ENCODE measurements at regions not wholly inside any gene's neighbourhood (a gene's known extent, or its start where the extent isn't known, plus 50 kb on each side); places are given as distances from the start of the nearest gene placed in this dataset.

GRCh38 chr18:26621161-26622026 lies 73.0 kb upstream of the KCTD1 start:
- peak; percentile 58 for DNase-seq (ENCODE audit: extremely low read depth, low read depth)

- DNase-seq (ENCODE audit: extremely low read depth, low read depth) = no peak
These were observed 71.0 kb upstream of the KCTD1 start for GRCh38 chr18:26619350-26619749.

GRCh38 chr18:26618135-26618534 lies 69.8 kb upstream of the KCTD1 start:
- no peak for DNase-seq (ENCODE audit: extremely low read depth, low read depth)

- peak; percentile 2 for DNase-seq (ENCODE audit: extremely low read depth, low read depth)
These were observed 68.8 kb upstream of the KCTD1 start for GRCh38 chr18:26617151-26617554.

GRCh38 chr18:26614374-26614773 lies 66.0 kb upstream of the KCTD1 start:
- no peak for DNase-seq (ENCODE audit: extremely low read depth, low read depth)

Measured in NCI-H460 (cell line).